ENCODE measurements at regions not wholly inside any gene's neighbourhood (a gene's known extent, or its start where the extent isn't known, plus 50 kb on each side); places are given as distances from the start of the nearest gene placed in this dataset.

DNA sequence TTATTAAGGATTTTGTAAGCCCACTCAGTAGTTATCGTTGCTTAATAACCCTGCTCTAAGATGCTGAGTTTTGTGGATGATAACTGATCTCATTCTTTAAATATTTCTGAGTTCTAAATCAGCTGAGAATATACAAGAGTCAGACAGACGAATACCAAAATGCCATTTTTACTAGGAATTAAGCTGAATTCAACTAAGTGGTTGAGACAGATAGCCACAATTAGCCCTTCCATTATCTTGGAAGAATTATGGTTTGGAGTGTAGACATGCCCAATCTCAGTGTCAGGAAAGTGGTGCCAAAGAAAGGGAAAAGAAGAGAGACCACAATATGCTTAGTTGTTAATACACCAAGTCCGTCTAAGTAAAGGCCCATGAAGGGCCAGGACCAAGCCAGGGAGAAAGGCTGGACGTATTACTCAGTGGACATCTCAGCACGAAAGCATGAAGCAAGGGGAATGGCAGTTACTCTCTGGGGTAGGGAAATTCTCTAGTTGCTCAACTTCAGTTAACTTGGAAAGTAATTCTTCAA lies 58.6 kb downstream of the KCNA5 start:
- no peak for TF ChIP-seq POLR2A (IDR thresholded peaks at IDR 0.05)
- TF ChIP-seq, protein P1, sequence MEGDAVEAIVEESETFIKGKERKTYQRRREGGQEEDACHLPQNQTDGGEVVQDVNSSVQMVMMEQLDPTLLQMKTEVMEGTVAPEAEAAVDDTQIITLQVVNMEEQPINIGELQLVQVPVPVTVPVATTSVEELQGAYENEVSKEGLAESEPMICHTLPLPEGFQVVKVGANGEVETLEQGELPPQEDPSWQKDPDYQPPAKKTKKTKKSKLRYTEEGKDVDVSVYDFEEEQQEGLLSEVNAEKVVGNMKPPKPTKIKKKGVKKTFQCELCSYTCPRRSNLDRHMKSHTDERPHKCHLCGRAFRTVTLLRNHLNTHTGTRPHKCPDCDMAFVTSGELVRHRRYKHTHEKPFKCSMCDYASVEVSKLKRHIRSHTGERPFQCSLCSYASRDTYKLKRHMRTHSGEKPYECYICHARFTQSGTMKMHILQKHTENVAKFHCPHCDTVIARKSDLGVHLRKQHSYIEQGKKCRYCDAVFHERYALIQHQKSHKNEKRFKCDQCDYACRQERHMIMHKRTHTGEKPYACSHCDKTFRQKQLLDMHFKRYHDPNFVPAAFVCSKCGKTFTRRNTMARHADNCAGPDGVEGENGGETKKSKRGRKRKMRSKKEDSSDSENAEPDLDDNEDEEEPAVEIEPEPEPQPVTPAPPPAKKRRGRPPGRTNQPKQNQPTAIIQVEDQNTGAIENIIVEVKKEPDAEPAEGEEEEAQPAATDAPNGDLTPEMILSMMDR (IDR thresholded peaks at IDR 0.05), result no peak

Data from lower leg skin (tissue), 3 donors.